Esophagus muscularis mucosa (tissue), 3 donors: ENCODE measurements at regions not wholly inside any gene's neighbourhood (a gene's known extent, or its start where the extent isn't known, plus 50 kb on each side); places are given as distances from the start of the nearest gene placed in this dataset.

Source experiments
- CTCF ChIP-seq, 3 experiments: fragments of 200-600 bp in 2 of 3; fragments of 450-650 bp in 1 of 3; sonication (generic) in 2 of 3; IDR thresholded peaks; one replicate each; pipeline ENCODE4 v1.5.1; 2017 to 2019; ENCODE audit warnings: antibody characterized with exemption in 3 of 3, mild to moderate bottlenecking in 2 of 3, moderate library complexity in 1 of 3
- EP300 ChIP-seq: sonication (generic); formaldehyde crosslinking; IDR thresholded peaks from one replicate; pipeline ENCODE4 v1.6.1; 2017; ENCODE audit warnings: antibody characterized with exemption

GRCh38 chr15:62799919-62800318, 242.6 kb upstream of the TPM1 start:
- TF ChIP-seq CTCF (IDR thresholded peaks at IDR 0.05) = no peak
- TF ChIP-seq EP300 = no peak
